BLaER1 treated with 17β-estradiol and CSF1 and Interleukin-3, amounts not matched to agents 10 nM and 100 nM (cell line): ENCODE measurements at regions not wholly inside any gene's neighbourhood (a gene's known extent, or its start where the extent isn't known, plus 50 kb on each side); places are given as distances from the start of the nearest gene placed in this dataset.

Experiments
- H3K27ac ChIP-seq, 11 experiments: shearing (Covaris generic); formaldehyde crosslinking; 2 replicates each; pipeline ENCODE4 v1.8.1; 2022
- H3K27me3 ChIP-seq, 11 experiments: shearing (Covaris generic); formaldehyde crosslinking; 2 replicates each; pipeline ENCODE4 v1.8.1; 2022
- H3K36me3 ChIP-seq, 11 experiments: shearing (Covaris generic); formaldehyde crosslinking; 2 replicates each; pipeline ENCODE4 v1.8.1; 2022
- H3K4me1 ChIP-seq, 10 experiments: shearing (Covaris generic); formaldehyde crosslinking; 2 replicates each; pipeline ENCODE4 v1.8.1; 2022
- H3K4me2 ChIP-seq, 11 experiments: shearing (Covaris generic); formaldehyde crosslinking; 2 replicates each; pipeline ENCODE4 v1.8.1; 2022
- H3K4me3 ChIP-seq, 10 experiments: shearing (Covaris generic); formaldehyde crosslinking; 2 replicates each; pipeline ENCODE4 v1.8.1; 2022
- H3K9ac ChIP-seq, 11 experiments: shearing (Covaris generic); formaldehyde crosslinking; 2 replicates each; pipeline ENCODE4 v1.8.1; 2022
- H3K9me3 ChIP-seq, 11 experiments: shearing (Covaris generic); formaldehyde crosslinking; replicated peaks in 1 of 11; 2 replicates each; pipeline ENCODE4 v1.8.1; 2022
- H4K20me1 ChIP-seq, 11 experiments: shearing (Covaris generic); formaldehyde crosslinking; 2 replicates each; pipeline ENCODE4 v1.8.1; 2022
- Cebpa-rat ChIP-seq, 11 experiments: shearing (Covaris generic); IDR thresholded peaks; 2 replicates each; pipeline ENCODE4 v1.8.1; 2022

DNA sequence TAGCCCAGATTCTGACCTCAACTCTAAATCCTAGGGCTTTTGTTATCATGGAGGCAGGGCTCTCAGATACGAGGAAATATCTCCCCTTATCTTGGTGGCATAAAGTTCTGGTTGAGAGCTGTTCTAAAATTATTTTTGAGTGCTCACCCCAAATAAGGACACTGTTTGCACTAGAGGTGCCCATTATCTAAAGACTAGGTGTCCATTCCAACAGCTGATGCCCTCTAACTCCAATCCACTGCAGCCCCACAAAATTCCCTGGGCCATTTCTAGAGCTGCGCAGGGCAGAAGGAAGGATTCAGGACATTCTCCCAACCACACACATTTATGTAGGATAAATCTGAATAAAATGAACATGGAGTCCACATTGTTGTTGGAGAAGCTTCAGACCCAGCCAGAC lies 301.9 kb downstream of the FGFR2 start:
- Histone ChIP-seq H3K4me1 (peaks cover 0 to 17% (median 10%) of the 10 kb centered on the region in 10 experiments; a peak in 16 of 20 replicates), H3K4me2 (no peak overlapping the region), H3K36me3 (no peaks in the 10 kb centered on the region), H3K27me3 (no peaks in the 10 kb centered on the region), H3K9me3 (peaks cover 0 to 4% (median 0%) of the 10 kb centered on the region in 11 experiments; a peak in 1 of 22 replicates), H3K4me3 (no peak overlapping the region), H3K9ac (no peak overlapping the region), H3K27ac (no peak overlapping the region), H4K20me1 (no peaks in the 10 kb centered on the region)
- TF ChIP-seq Cebpa-rat (IDR thresholded peaks at IDR 0.05), result no peak

DNA sequence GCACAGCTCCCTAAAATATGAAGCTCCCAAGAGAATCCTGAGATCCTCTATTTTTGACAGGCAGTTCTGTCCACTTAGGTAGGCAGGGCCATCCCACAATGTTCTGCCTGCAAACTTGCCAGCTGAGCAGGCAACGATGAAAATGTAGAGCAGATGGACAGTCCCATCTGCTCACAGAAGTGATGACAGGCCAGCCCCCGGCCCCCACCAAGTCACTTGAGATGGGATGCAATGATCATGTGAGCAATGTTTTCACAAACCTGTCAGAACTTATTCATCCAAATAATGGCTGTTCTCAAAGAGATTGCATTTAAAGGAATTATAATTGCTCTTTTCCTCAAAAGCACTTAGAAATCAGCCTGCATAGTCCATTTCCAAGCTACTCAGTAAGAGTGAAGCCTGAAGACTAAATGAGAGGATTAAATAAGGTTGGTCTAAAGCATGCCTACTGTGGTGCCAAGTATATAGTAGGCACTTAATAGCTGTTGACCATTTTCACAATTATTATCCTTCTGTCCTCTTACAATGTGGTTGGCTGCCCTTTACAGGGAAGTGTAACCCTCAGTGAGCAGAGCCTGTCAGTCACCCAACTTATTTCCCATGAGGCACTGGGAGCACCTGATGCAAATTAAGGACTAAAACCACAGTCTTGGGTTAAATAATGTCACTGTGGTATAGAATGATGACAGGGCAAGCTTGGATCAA lies 301.2 kb downstream of the FGFR2 start:
- Histone ChIP-seq H3K27ac (no peak overlapping the region), H3K36me3 (no peaks in the 10 kb centered on the region), H3K4me1 (peaks cover 0 to 12% (median 4%) of the 10 kb centered on the region in 10 experiments; a peak in 16 of 20 replicates), H3K9me3 (peaks cover 0 to 4% (median 0%) of the 10 kb centered on the region in 11 experiments; a peak in 1 of 22 replicates), H3K4me2 (peak overlapping the region in 4 of 11 experiments; percentile 10 to 32 (median 16); a peak in 1 of 22 replicates), H3K9ac (no peak overlapping the region), H4K20me1 (no peaks in the 10 kb centered on the region), H3K27me3 (no peaks in the 10 kb centered on the region), H3K4me3 (no peak overlapping the region)
- no peak for TF ChIP-seq Cebpa-rat (IDR thresholded peaks at IDR 0.05)

DNA sequence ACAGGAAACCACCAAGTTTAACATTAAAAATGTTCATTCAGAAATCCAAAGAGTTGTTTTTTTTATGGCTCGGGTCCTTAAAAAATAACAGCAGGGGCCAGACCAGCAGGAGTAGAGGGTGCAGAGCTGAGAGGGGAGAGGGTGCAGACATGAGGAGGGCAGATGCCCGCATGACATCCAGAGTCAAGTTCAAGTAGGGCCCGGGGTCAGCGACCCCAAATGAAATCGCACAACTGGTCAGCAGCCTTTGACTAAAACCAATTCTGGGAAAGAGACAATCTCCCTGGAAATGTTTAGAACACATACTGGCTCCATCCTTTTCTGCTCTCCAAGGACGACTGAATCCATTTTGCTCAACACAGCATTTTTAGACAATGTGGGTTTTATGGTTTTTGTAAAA lies 297.5 kb downstream of the FGFR2 start:
- TF ChIP-seq Cebpa-rat (IDR thresholded peaks at IDR 0.05), result no peak
- peaks cover 0 to 4% (median 0%) of the 10 kb centered on the region in 11 experiments; a peak in 1 of 22 replicates for H3K9me3 ChIP-seq
- H3K4me3 ChIP-seq, result no peak overlapping the region
- H3K4me2 ChIP-seq, result no peak overlapping the region
- no peak overlapping the region for H3K9ac ChIP-seq
- no peaks in the 10 kb centered on the region for H4K20me1 ChIP-seq
- no peaks in the 10 kb centered on the region for H3K36me3 ChIP-seq
- peaks cover 0 to 9% (median 0%) of the 10 kb centered on the region in 10 experiments; a peak in 3 of 20 replicates for H3K4me1 ChIP-seq
- H3K27ac ChIP-seq, result no peak overlapping the region
- H3K27me3 ChIP-seq, result no peaks in the 10 kb centered on the region

DNA sequence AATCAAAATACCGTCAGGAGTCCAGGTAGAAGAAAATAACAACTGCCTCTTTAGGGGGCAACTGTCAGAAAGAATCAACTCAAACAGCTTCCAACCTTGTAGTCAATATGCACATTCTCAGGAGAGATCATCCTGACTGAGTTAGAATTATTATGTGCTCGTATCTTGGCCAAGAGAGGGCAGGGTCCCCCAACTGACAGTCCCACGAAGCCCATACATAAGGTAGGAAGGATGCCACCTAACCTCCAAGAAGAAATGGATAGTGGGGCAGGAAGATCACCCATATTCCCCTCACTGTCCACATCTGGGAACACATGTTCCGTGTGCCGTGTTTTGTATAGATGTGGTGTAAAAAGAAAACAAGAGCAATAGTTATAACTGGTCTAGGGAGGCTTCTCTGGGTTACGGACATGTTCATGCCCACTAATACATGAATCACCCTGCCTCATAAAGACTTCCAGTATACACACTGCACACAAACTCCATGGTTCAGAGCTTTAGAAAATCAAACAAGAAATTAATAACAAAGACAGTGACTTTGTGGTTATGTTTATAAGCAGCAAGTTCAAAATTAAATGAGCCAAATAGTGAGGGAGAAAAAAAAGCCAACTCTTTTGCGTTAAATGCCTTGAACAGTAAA lies 295.6 kb downstream of the FGFR2 start:
- no peaks in the 10 kb centered on the region for H3K36me3 ChIP-seq
- H3K27ac ChIP-seq, result no peak overlapping the region
- no peak for TF ChIP-seq Cebpa-rat (IDR thresholded peaks at IDR 0.05)
- H3K9ac ChIP-seq, result no peak overlapping the region
- no peaks in the 10 kb centered on the region for H3K27me3 ChIP-seq
- H3K4me1 ChIP-seq, result peaks cover 0 to 2% (median 0%) of the 10 kb centered on the region in 10 experiments; a peak in 2 of 20 replicates
- no peak overlapping the region for H3K4me3 ChIP-seq
- peaks cover 0 to 7% (median 0%) of the 10 kb centered on the region in 11 experiments; a peak in 5 of 22 replicates for H3K9me3 ChIP-seq
- H3K4me2 ChIP-seq, result no peak overlapping the region
- H4K20me1 ChIP-seq, result no peaks in the 10 kb centered on the region

DNA sequence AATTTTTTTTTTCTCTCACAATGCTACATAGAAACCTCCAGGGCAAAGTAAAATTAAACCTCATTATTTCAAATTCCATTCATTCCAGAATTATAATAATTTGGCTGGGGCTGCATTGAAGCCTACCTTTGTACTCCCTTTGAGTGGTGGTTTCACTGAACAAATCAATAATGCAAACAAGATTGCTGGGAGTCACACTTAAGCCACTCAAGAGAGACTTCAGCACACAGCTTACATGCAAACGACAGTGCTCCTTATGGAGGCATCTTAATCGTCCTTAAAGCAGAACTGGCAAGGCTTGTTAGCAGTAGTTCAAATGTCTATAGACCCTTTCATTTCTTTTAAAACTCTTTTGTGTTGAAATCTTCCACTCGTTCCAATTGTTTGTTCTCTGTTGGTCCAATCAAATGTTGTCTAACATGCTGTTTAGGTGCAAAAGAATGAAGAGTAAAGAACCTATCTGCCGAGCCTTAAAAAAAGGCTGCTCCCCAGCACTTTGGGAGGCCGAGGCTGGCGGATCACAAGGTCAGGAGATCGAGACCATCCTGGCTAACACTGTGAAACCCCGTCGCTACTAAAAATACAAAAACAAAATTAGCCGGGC lies 294.9 kb downstream of the FGFR2 start:
- no peak for TF ChIP-seq Cebpa-rat (IDR thresholded peaks at IDR 0.05)
- no peak overlapping the region for H3K9ac ChIP-seq
- no peak overlapping the region for H3K4me3 ChIP-seq

DNA sequence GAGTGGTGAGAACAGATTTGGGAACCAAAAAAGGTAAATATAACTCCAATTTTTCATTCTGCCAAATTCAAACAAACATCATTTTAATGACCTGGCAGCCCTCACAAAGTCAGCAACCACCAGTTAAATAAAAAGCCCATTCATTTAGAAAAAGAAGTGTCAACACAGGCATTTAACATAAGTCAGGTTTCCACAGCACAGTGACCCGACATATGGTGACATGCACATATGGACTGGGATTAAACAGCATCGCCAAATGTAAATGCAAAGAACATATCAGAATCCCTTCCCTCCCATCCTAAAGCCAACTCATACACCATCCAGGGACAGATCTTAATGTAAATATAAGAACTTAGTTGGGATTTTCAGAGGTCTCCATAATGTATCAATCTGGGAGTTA lies 293.2 kb downstream of the FGFR2 start:
- TF ChIP-seq Cebpa-rat (IDR thresholded peaks at IDR 0.05), result no peak
- H3K36me3 ChIP-seq, result no peaks in the 10 kb centered on the region
- H4K20me1 ChIP-seq, result no peaks in the 10 kb centered on the region
- no peak overlapping the region for H3K4me3 ChIP-seq
- no peak overlapping the region for H3K4me2 ChIP-seq
- H3K4me1 ChIP-seq, result peaks cover 2 to 17% (median 12%) of the 10 kb centered on the region in 10 experiments; a peak in 17 of 20 replicates
- no peak overlapping the region for H3K9ac ChIP-seq
- peaks cover 0 to 10% (median 0%) of the 10 kb centered on the region in 11 experiments; a peak in 4 of 22 replicates for H3K9me3 ChIP-seq
- no peak overlapping the region for H3K27ac ChIP-seq
- no peaks in the 10 kb centered on the region for H3K27me3 ChIP-seq

More for the DNA sequence above, 294.9 kb downstream of the FGFR2 start:
- Histone ChIP-seq H3K4me2 (no peak overlapping the region), H3K4me1 (peaks cover 0 to under 1% (median 0%) of the 10 kb centered on the region in 10 experiments; a peak in 1 of 20 replicates), H4K20me1 (no peaks in the 10 kb centered on the region), H3K27ac (no peak overlapping the region), H3K9me3 (peaks cover 0 to 9% (median 0%) of the 10 kb centered on the region in 11 experiments; a peak in 5 of 22 replicates), H3K36me3 (no peaks in the 10 kb centered on the region), H3K27me3 (no peaks in the 10 kb centered on the region)

DNA sequence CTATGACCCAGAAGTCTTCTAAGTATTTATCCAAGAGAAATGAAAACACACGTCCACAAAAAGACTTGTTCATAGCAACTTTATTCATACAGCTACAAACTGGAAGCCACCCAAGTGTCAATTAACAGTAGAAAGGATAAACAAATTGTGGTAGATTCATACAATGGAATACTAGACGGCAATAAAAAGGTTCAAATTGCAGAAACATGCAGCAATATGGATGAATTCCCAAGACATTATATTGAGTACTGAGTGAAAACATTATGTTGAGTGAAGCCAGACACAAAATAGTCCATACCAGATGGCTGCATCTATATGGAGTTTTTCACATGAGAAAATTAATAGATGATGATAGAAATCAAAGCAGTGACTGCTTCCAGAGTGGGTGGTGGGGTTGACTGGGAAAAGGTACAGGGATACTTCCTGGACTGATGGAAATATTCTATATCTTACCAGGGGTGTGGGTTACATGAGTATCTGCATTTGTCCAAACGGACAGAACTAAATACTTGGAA lies 292.0 kb downstream of the FGFR2 start:
- H3K9ac ChIP-seq, result no peak overlapping the region
- H3K36me3 ChIP-seq, result no peaks in the 10 kb centered on the region
- TF ChIP-seq Cebpa-rat (IDR thresholded peaks at IDR 0.05), result no peak
- H3K4me2 ChIP-seq, result no peak overlapping the region
- no peak overlapping the region for H3K27ac ChIP-seq
- H4K20me1 ChIP-seq, result no peaks in the 10 kb centered on the region
- no peak overlapping the region for H3K4me3 ChIP-seq
- H3K9me3 ChIP-seq, result peaks cover 0 to 10% (median 0%) of the 10 kb centered on the region in 11 experiments; a peak in 4 of 22 replicates
- H3K4me1 ChIP-seq, result peaks cover 7 to 28% (median 21%) of the 10 kb centered on the region in 10 experiments; a peak in 17 of 20 replicates
- no peaks in the 10 kb centered on the region for H3K27me3 ChIP-seq

DNA sequence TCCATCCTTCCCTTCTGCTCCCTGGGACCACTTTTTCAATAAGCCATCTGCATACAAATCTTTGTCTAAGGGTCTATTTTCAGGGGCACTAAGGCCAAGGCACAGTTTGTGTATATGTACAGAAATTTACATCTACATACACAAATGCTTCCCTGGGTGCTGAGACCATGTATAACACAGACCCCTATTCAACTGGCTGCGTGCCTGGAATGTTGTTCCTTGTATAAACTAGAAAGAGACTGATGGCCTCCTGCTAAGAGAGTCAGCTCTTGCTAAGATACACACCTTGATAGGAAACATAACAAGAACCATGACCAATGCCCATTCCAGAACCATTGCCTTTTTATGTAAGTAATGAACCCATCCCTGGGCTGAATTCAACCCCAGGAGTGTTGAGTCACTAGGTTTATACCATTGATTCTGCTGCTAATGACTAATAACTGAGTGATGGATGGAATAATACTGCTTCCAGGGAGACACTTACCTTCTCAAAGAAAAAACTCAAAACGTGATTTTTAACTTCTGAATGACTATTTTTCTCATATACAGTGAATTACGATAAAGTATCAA lies 290.7 kb downstream of the FGFR2 start:
- no peak overlapping the region for H3K27ac ChIP-seq

More for the DNA sequence above, 290.7 kb downstream of the FGFR2 start:
- H3K4me1 ChIP-seq, result peaks cover 7 to 41% (median 33%) of the 10 kb centered on the region in 10 experiments; a peak in 17 of 20 replicates
- H3K4me3 ChIP-seq, result no peak overlapping the region
- peaks cover 0 to 10% (median 0%) of the 10 kb centered on the region in 11 experiments; a peak in 4 of 22 replicates for H3K9me3 ChIP-seq
- H3K36me3 ChIP-seq, result no peaks in the 10 kb centered on the region
- no peaks in the 10 kb centered on the region for H3K27me3 ChIP-seq
- no peak for TF ChIP-seq Cebpa-rat (IDR thresholded peaks at IDR 0.05)
- no peaks in the 10 kb centered on the region for H4K20me1 ChIP-seq
- H3K9ac ChIP-seq, result no peak overlapping the region
- no peak overlapping the region for H3K4me2 ChIP-seq
